Mesendoderm (in vitro differentiated cells): ENCODE measurements at regions not wholly inside any gene's neighbourhood (a gene's known extent, or its start where the extent isn't known, plus 50 kb on each side); places are given as distances from the start of the nearest gene placed in this dataset.

Experiments used
- DNase-seq: peaks from one replicate; pipeline ENCODE4 v3.0.0; 2013
- H2AK5ac ChIP-seq: 2 replicates; pipeline ENCODE4 v1.6.1; 2013; ENCODE audit warnings: low read length, inconsistent platforms
- H2BK120ac ChIP-seq: 2 replicates; pipeline ENCODE4 v1.6.1; 2013; ENCODE audit warnings: low read depth, mild to moderate bottlenecking, low read length, moderate library complexity, mixed read lengths
- H2BK15ac ChIP-seq: replicated peaks from 2 replicates; pipeline ENCODE4 v1.6.1; 2013; ENCODE audit warnings: low read depth, mild to moderate bottlenecking, moderate library complexity
- H2BK5ac ChIP-seq: 2 replicates; pipeline ENCODE4 v1.6.1; 2013; ENCODE audit warnings: low read length, inconsistent platforms
- H3K18ac ChIP-seq: 2 replicates; pipeline ENCODE4 v1.6.1; 2013; ENCODE audit warnings: mild to moderate bottlenecking, low read length, mixed read lengths
- H3K23ac ChIP-seq: one replicate; pipeline ENCODE4 v1.6.1; 2013; ENCODE audit warnings: low read length
- H3K27ac ChIP-seq: 2 replicates; pipeline ENCODE4 v1.5.1; 2013; ENCODE audit warnings: low read depth, mild to moderate bottlenecking, inconsistent platforms, low read length, moderate library complexity
- H3K27me3 ChIP-seq: 2 replicates; pipeline ENCODE4 v1.6.1; 2013; ENCODE audit warnings: low read length, control low read depth, mild to moderate bottlenecking, inconsistent platforms; ENCODE audit not compliant: insufficient read depth, poor library complexity
- H3K36me3 ChIP-seq: 2 replicates; pipeline ENCODE4 v1.6.1; 2013; ENCODE audit warnings: low read length, inconsistent platforms; ENCODE audit not compliant: control insufficient read depth, insufficient read depth
- H3K4ac ChIP-seq: one replicate; pipeline ENCODE4 v1.6.1; 2013; ENCODE audit warnings: low read depth, mild to moderate bottlenecking, low read length, moderate library complexity
- H3K4me1 ChIP-seq: 2 replicates; pipeline ENCODE4 v1.6.1; 2013; ENCODE audit warnings: low read depth, low read length, inconsistent platforms; ENCODE audit not compliant: control insufficient read depth
- H3K4me2 ChIP-seq: 2 replicates; pipeline ENCODE4 v1.6.1; 2013; ENCODE audit warnings: low read length
- H3K4me3 ChIP-seq: 2 replicates; pipeline ENCODE4 v1.5.1; 2013; ENCODE audit warnings: mild to moderate bottlenecking, low read length
- H3K56ac ChIP-seq: one replicate; pipeline ENCODE4 v1.6.1; 2013; ENCODE audit warnings: low read length
- H3K79me1 ChIP-seq: 2 replicates; pipeline ENCODE4 v1.6.1; 2013; ENCODE audit warnings: low read length, inconsistent platforms
- H3K79me2 ChIP-seq: 2 replicates; pipeline ENCODE4 v1.6.1; 2013; ENCODE audit warnings: mild to moderate bottlenecking, low read length; ENCODE audit not compliant: control insufficient read depth, insufficient read depth
- H3K9ac ChIP-seq: 2 replicates; pipeline ENCODE4 v1.6.1; 2013; ENCODE audit warnings: low read length, inconsistent platforms
- H4K5ac ChIP-seq: one replicate; pipeline ENCODE4 v1.6.1; 2013; ENCODE audit warnings: low read length
- H4K8ac ChIP-seq: one replicate; pipeline ENCODE4 v1.6.1; 2013; ENCODE audit warnings: low read depth, mild to moderate bottlenecking, control low read depth, low read length, moderate library complexity
- WGBS: extraction: QIAGEN DNeasy Blood & Tissue Kit; methylation state at CpG from one replicate; pipeline ENCODE4 v1.1.7; 2013; ENCODE audit warnings: low lambda C conversion rate, missing lambda C conversion rate; ENCODE audit not compliant: insufficient coverage; ENCODE audit errors: extremely low coverage; 5-methylcytosine and 5-hydroxymethylcytosine counted together

GRCh38 chr10:117662126-117662525 lies 119.6 kb downstream of the EMX2 start:
- no peak overlapping the region for H2BK5ac ChIP-seq

GRCh38 chr10:117662751-117663540 lies 120.4 kb downstream of the EMX2 start:
- Histone ChIP-seq H2BK15ac (no peak overlapping the region), H3K56ac (no peak overlapping the region), H4K8ac (no peak overlapping the region), H3K4ac (no peak overlapping the region), H3K9ac (no peak overlapping the region), H3K4me3 (no peak overlapping the region), H3K36me3 (no peaks in the 10 kb centered on the region), H2AK5ac (no peak overlapping the region), H3K4me1 (no peaks in the 10 kb centered on the region), H3K23ac (no peak overlapping the region), H3K27me3 (no peaks in the 10 kb centered on the region), H3K18ac (no peak overlapping the region), H3K79me1 (no peaks in the 10 kb centered on the region), H2BK5ac (no peak overlapping the region), H2BK120ac (no peak overlapping the region), H3K79me2 (no peaks in the 10 kb centered on the region), H4K5ac (no peak overlapping the region), H3K4me2 (no peak overlapping the region), H3K27ac (no peak overlapping the region)
- no peak for DNase-seq
- WGBS = no CpG with 5 or more reads among the region's 7 CpGs

More at GRCh38 chr10:117662126-117662525, 119.6 kb downstream of the EMX2 start:
- H3K27ac ChIP-seq = no peak overlapping the region
- H3K4ac ChIP-seq = no peak overlapping the region
- WGBS = no CpG with 5 or more reads among the region's 2 CpGs
- no peak overlapping the region for H2AK5ac ChIP-seq
- no peak overlapping the region for H2BK120ac ChIP-seq
- no peak for DNase-seq
- no peak overlapping the region for H3K9ac ChIP-seq
- no peak overlapping the region for H3K4me2 ChIP-seq
- H3K79me2 ChIP-seq = no peaks in the 10 kb centered on the region
- H3K4me3 ChIP-seq = no peak overlapping the region
- H3K56ac ChIP-seq = no peak overlapping the region
- H2BK15ac ChIP-seq = no peak overlapping the region
- no peak overlapping the region for H4K8ac ChIP-seq
- no peaks in the 10 kb centered on the region for H3K4me1 ChIP-seq
- no peak overlapping the region for H4K5ac ChIP-seq
- H3K23ac ChIP-seq = no peak overlapping the region
- H3K36me3 ChIP-seq = no peaks in the 10 kb centered on the region
- no peak overlapping the region for H3K18ac ChIP-seq
- no peaks in the 10 kb centered on the region for H3K79me1 ChIP-seq
- no peaks in the 10 kb centered on the region for H3K27me3 ChIP-seq

GRCh38 chr10:117663750-117664149 lies 121.2 kb downstream of the EMX2 start:
- H3K18ac ChIP-seq = no peak overlapping the region
- no peak overlapping the region for H3K9ac ChIP-seq
- H4K8ac ChIP-seq = no peak overlapping the region
- WGBS = no CpG with 5 or more reads among the region's 2 CpGs
- H2BK120ac ChIP-seq = no peak overlapping the region
- H2AK5ac ChIP-seq = no peak overlapping the region
- H3K23ac ChIP-seq = no peak overlapping the region
- no peak overlapping the region for H3K4me3 ChIP-seq
- H3K4ac ChIP-seq = no peak overlapping the region
- H3K36me3 ChIP-seq = no peaks in the 10 kb centered on the region
- no peak overlapping the region for H4K5ac ChIP-seq
- H2BK5ac ChIP-seq = no peak overlapping the region
- no peaks in the 10 kb centered on the region for H3K27me3 ChIP-seq
- H3K79me1 ChIP-seq = no peaks in the 10 kb centered on the region
- H3K4me2 ChIP-seq = no peak overlapping the region
- H3K4me1 ChIP-seq = no peaks in the 10 kb centered on the region
- no peaks in the 10 kb centered on the region for H3K79me2 ChIP-seq
- no peak overlapping the region for H3K27ac ChIP-seq
- peak; percentile 40 for DNase-seq
- H2BK15ac ChIP-seq = no peak overlapping the region
- H3K56ac ChIP-seq = no peak overlapping the region

- Histone ChIP-seq H3K4me2 (no peak overlapping the region), H3K79me2 (no peaks in the 10 kb centered on the region), H3K79me1 (no peaks in the 10 kb centered on the region), H2BK5ac (no peak overlapping the region), H2AK5ac (no peak overlapping the region), H3K27ac (no peak overlapping the region), H3K27me3 (no peaks in the 10 kb centered on the region), H3K4me3 (no peak overlapping the region), H3K4ac (no peak overlapping the region), H3K56ac (no peak overlapping the region), H2BK120ac (no peak overlapping the region), H3K18ac (no peak overlapping the region), H4K5ac (no peak overlapping the region), H4K8ac (no peak overlapping the region), H3K36me3 (no peaks in the 10 kb centered on the region), H3K4me1 (no peaks in the 10 kb centered on the region), H3K23ac (no peak overlapping the region), H3K9ac (no peak overlapping the region), H2BK15ac (no peak overlapping the region)
- no peak for DNase-seq
- WGBS = no CpG with 5 or more reads among the region's 5 CpGs
These were observed 121.7 kb downstream of the EMX2 start for GRCh38 chr10:117664288-117664687.

GRCh38 chr10:117666166-117666565 lies 123.6 kb downstream of the EMX2 start:
- H3K79me1 ChIP-seq = no peaks in the 10 kb centered on the region
- H3K27ac ChIP-seq = no peak overlapping the region
- H4K8ac ChIP-seq = no peak overlapping the region
- no peak overlapping the region for H2BK5ac ChIP-seq
- H3K9ac ChIP-seq = no peak overlapping the region
- no peak for DNase-seq
- no peak overlapping the region for H3K56ac ChIP-seq
- H3K36me3 ChIP-seq = no peaks in the 10 kb centered on the region
- no CpG with 5 or more reads among the region's 5 CpGs for WGBS
- H3K4me3 ChIP-seq = no peak overlapping the region
- H2AK5ac ChIP-seq = no peak overlapping the region
- no peak overlapping the region for H3K4me2 ChIP-seq
- no peak overlapping the region for H3K18ac ChIP-seq
- no peak overlapping the region for H3K23ac ChIP-seq
- no peaks in the 10 kb centered on the region for H3K4me1 ChIP-seq
- no peak overlapping the region for H2BK15ac ChIP-seq
- no peak overlapping the region for H2BK120ac ChIP-seq
- no peak overlapping the region for H3K4ac ChIP-seq
- no peak overlapping the region for H4K5ac ChIP-seq
- no peaks in the 10 kb centered on the region for H3K79me2 ChIP-seq
- no peaks in the 10 kb centered on the region for H3K27me3 ChIP-seq

- H3K4me2 ChIP-seq = no peak overlapping the region
- H3K27ac ChIP-seq = no peak overlapping the region
- no peak overlapping the region for H4K8ac ChIP-seq
- H3K4me1 ChIP-seq = no peaks in the 10 kb centered on the region
- no peak overlapping the region for H2BK5ac ChIP-seq
- H3K36me3 ChIP-seq = no peaks in the 10 kb centered on the region
- H2AK5ac ChIP-seq = no peak overlapping the region
- H3K79me2 ChIP-seq = no peaks in the 10 kb centered on the region
- WGBS = no CpG with 5 or more reads among the region's 2 CpGs
- H3K9ac ChIP-seq = no peak overlapping the region
- no peak overlapping the region for H2BK120ac ChIP-seq
- H3K79me1 ChIP-seq = no peaks in the 10 kb centered on the region
- no peak overlapping the region for H3K18ac ChIP-seq
- H3K27me3 ChIP-seq = no peaks in the 10 kb centered on the region
- no peak overlapping the region for H3K4me3 ChIP-seq
- H3K56ac ChIP-seq = no peak overlapping the region
- no peak overlapping the region for H4K5ac ChIP-seq
- H3K23ac ChIP-seq = no peak overlapping the region
- no peak overlapping the region for H3K4ac ChIP-seq
- H2BK15ac ChIP-seq = no peak overlapping the region
- no peak for DNase-seq
These were observed 124.4 kb downstream of the EMX2 start for GRCh38 chr10:117666965-117667364.
